ENCODE measurements at regions not wholly inside any gene's neighbourhood (a gene's known extent, or its start where the extent isn't known, plus 50 kb on each side); places are given as distances from the start of the nearest gene placed in this dataset.

- DNase-seq (ENCODE audit: low read depth in 2 of 2): no peak
These were observed 74.7 kb downstream of the SDC1 start for GRCh38 chr2:20150110-20150706.

GRCh38 chr2:20149703-20150030 lies 75.3 kb downstream of the SDC1 start:
- DNase-seq (ENCODE audit: low read depth in 2 of 2): no peak

- DNase-seq (ENCODE audit: low read depth in 2 of 2): peak in 1 of 2 experiments; percentile 58
These were observed 75.8 kb downstream of the SDC1 start for GRCh38 chr2:20148923-20149702.

- DNase-seq (ENCODE audit: low read depth in 2 of 2): no peak
These were observed 76.5 kb downstream of the SDC1 start for GRCh38 chr2:20148426-20148922.

- DNase-seq (ENCODE audit: low read depth in 2 of 2): no peak
These were observed 77.6 kb downstream of the SDC1 start for GRCh38 chr2:20147351-20147750.

- no peak for DNase-seq (ENCODE audit: low read depth in 2 of 2)
These were observed 78.5 kb downstream of the SDC1 start for GRCh38 chr2:20146401-20146800.

GRCh38 chr2:20145497-20146193 lies 79.3 kb downstream of the SDC1 start:
- no peak for DNase-seq (ENCODE audit: low read depth in 2 of 2)

- DNase-seq (ENCODE audit: low read depth in 2 of 2): no peak
These were observed 80.1 kb downstream of the SDC1 start for GRCh38 chr2:20144861-20145260.

- no peak for DNase-seq (ENCODE audit: low read depth in 2 of 2)
These were observed 80.7 kb downstream of the SDC1 start for GRCh38 chr2:20144196-20144595.

GRCh38 chr2:20143263-20143662 lies 81.7 kb downstream of the SDC1 start:
- DNase-seq (ENCODE audit: low read depth in 2 of 2): no peak

GRCh38 chr2:20141806-20142205 lies 83.1 kb downstream of the SDC1 start:
- DNase-seq (ENCODE audit: low read depth in 2 of 2): no peak

- peak; percentile 59 to 61 for DNase-seq (ENCODE audit: low read depth in 2 of 2)
These were observed 83.7 kb downstream of the SDC1 start for GRCh38 chr2:20141056-20141762.

- DNase-seq (ENCODE audit: low read depth in 2 of 2): no peak
These were observed 84.4 kb downstream of the SDC1 start for GRCh38 chr2:20140321-20141055.

- DNase-seq (ENCODE audit: low read depth in 2 of 2): no peak
These were observed 85.3 kb downstream of the SDC1 start for GRCh38 chr2:20139407-20140172.

GRCh38 chr2:20138696-20139095 lies 86.2 kb downstream of the SDC1 start:
- no peak for DNase-seq (ENCODE audit: low read depth in 2 of 2)

- DNase-seq (ENCODE audit: low read depth in 2 of 2): no peak
These were observed 86.5 kb upstream of the LAPTM4A start for GRCh38 chr2:20137884-20138283.

- DNase-seq (ENCODE audit: low read depth in 2 of 2): no peak
These were observed 85.7 kb upstream of the LAPTM4A start for GRCh38 chr2:20137131-20137571.

- DNase-seq (ENCODE audit: low read depth in 2 of 2): no peak
These were observed 84.7 kb upstream of the LAPTM4A start for GRCh38 chr2:20136149-20136548.

GRCh38 chr2:20135631-20136050 lies 84.2 kb upstream of the LAPTM4A start:
- no peak for DNase-seq (ENCODE audit: low read depth in 2 of 2)

- DNase-seq (ENCODE audit: low read depth in 2 of 2): no peak
These were observed 81.6 kb upstream of the LAPTM4A start for GRCh38 chr2:20132990-20133535.
